ENCODE measurements at regions not wholly inside any gene's neighbourhood (a gene's known extent, or its start where the extent isn't known, plus 50 kb on each side); places are given as distances from the start of the nearest gene placed in this dataset.

DNA sequence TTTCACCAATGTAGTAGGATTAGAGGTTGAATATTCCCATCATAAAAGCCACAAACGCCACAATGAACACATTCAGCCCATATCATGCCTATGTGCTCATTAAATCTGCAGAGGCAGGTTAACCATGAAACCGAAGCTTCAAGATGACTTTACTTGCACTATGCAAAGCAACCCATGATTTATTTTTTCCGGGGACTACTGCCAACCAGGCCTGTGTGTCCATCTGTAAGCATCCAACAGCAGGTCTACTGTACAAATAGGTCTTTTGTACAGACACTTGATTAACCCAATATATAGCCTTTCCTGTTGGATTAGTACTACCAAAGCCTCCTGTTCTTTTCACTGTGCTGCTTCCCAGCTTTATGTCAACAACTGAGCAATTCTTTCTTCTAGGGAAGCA is 104.9 kb upstream of the CDH10 start:
- Mint-ChIP-seq H3K4me1 (no peaks in the 10 kb centered on the region), H3K4me3 (no peak overlapping the region), H3K27ac (no peak overlapping the region), H3K9me3 (peaks cover 6% of the 10 kb centered on the region), H3K27me3 (no peaks in the 10 kb centered on the region), H3K36me3 (ENCODE audit: low read depth) (no peaks in the 10 kb centered on the region)
- no peak for DNase-seq
- ChIA-PET POLR2A (no interaction called here), CTCF (no interaction called here)

DNA sequence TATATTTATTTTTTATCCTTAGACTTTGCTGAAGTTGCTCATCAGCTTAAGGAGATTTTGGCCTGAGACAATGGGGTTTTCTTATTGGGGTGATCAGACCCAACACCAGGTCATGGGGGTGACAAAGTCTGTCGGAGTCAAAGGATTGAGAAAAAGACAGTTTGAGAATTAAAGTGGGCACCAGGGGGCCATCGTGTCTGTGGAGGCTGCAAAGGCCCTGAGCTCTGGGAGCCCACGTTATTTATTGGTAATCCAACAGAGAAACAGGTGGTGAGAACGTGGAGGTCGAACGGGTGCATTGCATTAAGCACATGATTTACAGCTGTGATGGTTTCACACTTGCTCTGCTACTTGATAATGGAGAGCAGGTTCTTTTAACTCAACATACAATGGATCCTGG is 102.5 kb upstream of the CDH10 start:
- Mint-ChIP-seq H3K4me1 (no peaks in the 10 kb centered on the region), H3K27ac (no peak overlapping the region), H3K27me3 (no peaks in the 10 kb centered on the region), H3K36me3 (ENCODE audit: low read depth) (no peaks in the 10 kb centered on the region), H3K4me3 (no peak overlapping the region), H3K9me3 (peaks cover 8% of the 10 kb centered on the region)
- no peak for DNase-seq
- ChIA-PET CTCF (no interaction called here), POLR2A (no interaction called here)

DNA sequence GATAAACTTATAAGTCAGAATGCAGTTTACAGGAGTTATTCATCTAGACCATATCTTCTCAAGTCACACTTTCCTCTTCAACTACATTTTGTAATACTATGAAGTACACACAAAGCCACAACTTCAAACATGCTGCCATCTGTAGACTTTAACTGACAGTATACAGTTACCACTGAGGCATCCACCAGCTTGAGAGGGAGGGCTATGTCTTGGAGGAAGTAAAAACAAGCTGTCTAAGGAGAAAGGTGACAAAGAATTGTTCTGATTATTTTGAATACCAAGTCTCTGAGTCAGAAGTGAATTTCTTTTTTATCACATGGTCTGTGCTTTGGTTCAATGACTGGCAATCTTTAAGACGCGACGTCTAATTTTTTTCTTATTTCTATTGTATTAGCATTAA is 97.6 kb upstream of the CDH10 start:
- Mint-ChIP-seq H3K9me3 (peaks cover 7% of the 10 kb centered on the region), H3K4me3 (no peak overlapping the region), H3K36me3 (ENCODE audit: low read depth) (no peaks in the 10 kb centered on the region), H3K27ac (no peak overlapping the region), H3K27me3 (no peaks in the 10 kb centered on the region), H3K4me1 (no peaks in the 10 kb centered on the region)
- no peak for DNase-seq
- ChIA-PET POLR2A (no interaction called here), CTCF (no interaction called here)

DNA sequence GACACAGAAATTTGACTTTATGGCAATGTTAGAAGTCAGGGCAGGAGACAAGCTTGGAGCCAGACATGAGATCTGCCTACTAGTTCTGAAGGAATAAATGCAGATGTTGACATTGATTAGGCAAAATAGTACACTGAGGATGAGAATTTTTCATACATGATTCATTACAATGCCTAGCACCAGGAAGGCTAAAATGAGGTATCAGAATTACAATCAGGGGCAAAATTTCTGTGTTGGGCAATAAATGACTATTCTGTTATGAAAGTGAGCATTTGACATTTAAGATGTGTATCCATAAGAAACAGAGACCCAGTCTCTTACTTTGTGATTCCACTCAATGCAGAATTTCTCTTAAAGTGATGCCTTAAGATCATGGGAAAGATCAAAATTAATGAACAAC is 92.4 kb upstream of the CDH10 start:
- no peak overlapping the region for H3K27ac Mint-ChIP-seq
- no peaks in the 10 kb centered on the region for H3K4me1 Mint-ChIP-seq
- peaks cover 8% of the 10 kb centered on the region for H3K9me3 Mint-ChIP-seq
- H3K36me3 Mint-ChIP-seq (ENCODE audit: low read depth), result no peaks in the 10 kb centered on the region
- CTCF ChIA-PET, result no interaction called here
- no peak for DNase-seq
- POLR2A ChIA-PET, result no interaction called here
- H3K27me3 Mint-ChIP-seq, result no peaks in the 10 kb centered on the region
- H3K4me3 Mint-ChIP-seq, result no peak overlapping the region

DNA sequence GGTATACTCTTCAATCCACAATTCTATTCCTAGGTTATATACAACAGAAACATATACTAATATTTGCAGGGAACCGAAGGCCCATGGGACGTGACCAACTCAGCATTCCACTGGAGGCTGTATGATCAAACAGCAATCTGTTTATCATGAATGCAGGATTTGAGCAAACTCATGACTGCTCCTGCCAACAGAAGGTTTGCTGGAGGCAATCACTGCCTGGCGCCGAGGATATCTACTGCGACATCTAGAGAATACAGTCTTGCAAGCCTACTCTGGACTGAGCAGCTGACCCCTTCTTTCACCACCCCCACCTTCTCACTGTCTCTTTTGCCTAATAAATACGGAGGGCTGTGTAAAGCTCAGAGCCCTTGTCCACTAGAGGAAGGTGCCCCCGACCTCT is 90.5 kb upstream of the CDH10 start:
- Mint-ChIP-seq H3K27ac (no peak overlapping the region), H3K4me3 (no peak overlapping the region), H3K9me3 (peaks cover 9% of the 10 kb centered on the region), H3K27me3 (no peaks in the 10 kb centered on the region), H3K4me1 (no peaks in the 10 kb centered on the region), H3K36me3 (ENCODE audit: low read depth) (no peaks in the 10 kb centered on the region)
- ChIA-PET POLR2A (no interaction called here), CTCF (no interaction called here)
- DNase-seq, result no peak

DNA sequence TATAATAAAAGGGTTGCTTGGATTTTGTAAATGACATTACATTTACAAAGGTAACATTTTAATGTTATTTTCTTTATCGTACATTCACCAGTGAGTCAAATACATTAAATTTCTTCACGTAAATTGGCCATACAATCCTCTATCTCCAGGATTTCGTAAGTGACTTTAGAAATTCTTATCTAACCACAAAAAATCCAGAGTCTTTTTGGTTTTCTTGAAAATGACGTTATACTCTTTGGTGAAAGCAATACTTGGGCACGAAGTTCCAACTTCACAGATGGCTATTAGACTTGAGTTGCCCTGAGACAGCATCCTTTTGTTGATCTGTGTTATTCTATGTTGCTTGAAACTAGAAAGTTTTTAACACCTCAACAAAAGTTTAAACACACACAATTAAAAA is 87.4 kb upstream of the CDH10 start:
- H3K27ac Mint-ChIP-seq, result no peak overlapping the region
- H3K36me3 Mint-ChIP-seq (ENCODE audit: low read depth), result no peaks in the 10 kb centered on the region
- DNase-seq, result no peak
- no peaks in the 10 kb centered on the region for H3K4me1 Mint-ChIP-seq
- peaks cover 31% of the 10 kb centered on the region for H3K9me3 Mint-ChIP-seq
- ChIA-PET POLR2A (no interaction called here), CTCF (no interaction called here)
- no peaks in the 10 kb centered on the region for H3K27me3 Mint-ChIP-seq
- no peak overlapping the region for H3K4me3 Mint-ChIP-seq

DNA sequence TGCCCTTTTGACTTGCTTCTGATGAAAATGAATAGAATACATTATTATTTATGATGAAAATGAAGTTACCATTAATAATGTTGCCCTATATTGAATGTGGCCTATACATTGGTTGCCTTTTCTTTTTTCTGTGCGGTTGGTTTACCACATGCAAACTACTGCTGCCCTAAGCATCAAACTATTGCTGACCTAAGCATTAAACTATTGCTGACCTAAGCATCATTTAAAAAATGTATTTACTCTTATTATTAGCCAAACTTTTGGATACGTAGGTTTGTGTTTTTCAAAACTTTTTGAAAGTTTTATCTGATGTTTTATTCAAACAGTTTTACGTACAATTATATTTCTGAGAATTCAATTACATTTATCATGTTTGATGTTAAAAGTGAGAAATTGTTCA is 76.0 kb upstream of the CDH10 start:
- CTCF ChIA-PET, result no interaction called here
- POLR2A ChIA-PET, result no interaction called here

DNA sequence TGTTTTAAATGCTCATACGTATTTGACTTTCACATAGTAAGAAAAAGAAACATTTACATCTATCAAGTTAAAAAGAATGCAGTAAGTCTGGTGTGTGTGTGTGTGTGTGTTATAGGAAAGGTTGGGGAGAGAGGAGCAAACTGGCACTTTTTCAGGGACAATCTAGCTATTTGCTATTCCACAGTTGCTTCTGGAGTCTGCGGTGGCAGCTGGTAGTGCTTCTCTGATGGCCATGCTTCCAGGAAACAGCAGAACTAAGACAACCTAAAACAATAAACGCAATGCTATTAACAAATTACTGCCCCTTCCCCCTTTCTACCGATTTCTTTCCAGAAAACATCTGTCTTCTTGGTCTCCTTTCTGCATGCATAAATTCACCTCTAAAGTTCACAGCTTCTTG is 70.0 kb upstream of the CDH10 start:
- no peak overlapping the region for H3K27ac Mint-ChIP-seq
- H3K27me3 Mint-ChIP-seq, result no peaks in the 10 kb centered on the region
- peaks cover 10% of the 10 kb centered on the region for H3K9me3 Mint-ChIP-seq
- ChIA-PET CTCF (no interaction called here), POLR2A (no interaction called here)
- no peaks in the 10 kb centered on the region for H3K36me3 Mint-ChIP-seq (ENCODE audit: low read depth)
- no peak for DNase-seq
- H3K4me1 Mint-ChIP-seq, result no peaks in the 10 kb centered on the region
- no peak overlapping the region for H3K4me3 Mint-ChIP-seq

More for the DNA sequence above, 76.0 kb upstream of the CDH10 start:
- Mint-ChIP-seq H3K4me3 (no peak overlapping the region), H3K27me3 (no peaks in the 10 kb centered on the region), H3K27ac (no peak overlapping the region), H3K9me3 (peaks cover 21% of the 10 kb centered on the region), H3K4me1 (no peaks in the 10 kb centered on the region), H3K36me3 (ENCODE audit: low read depth) (no peaks in the 10 kb centered on the region)
- no peak for DNase-seq

DNA sequence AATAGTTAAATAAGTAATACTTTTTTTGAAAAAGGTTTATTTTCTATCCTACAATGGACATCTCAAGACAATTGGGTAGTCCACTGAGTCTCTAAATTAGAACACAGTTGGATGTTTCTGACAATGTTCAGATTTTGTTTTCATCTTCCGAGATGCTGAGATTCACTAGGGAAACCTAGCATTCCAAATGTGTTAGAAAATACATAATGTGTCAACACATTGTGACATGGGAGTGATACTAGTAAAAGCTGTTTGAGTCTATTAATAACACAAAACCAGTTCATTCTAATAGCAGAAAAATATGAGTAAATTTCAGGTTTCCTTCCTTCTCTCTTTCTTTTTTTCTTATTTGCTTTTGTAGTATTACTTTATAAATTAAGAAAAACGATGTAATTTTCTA is 68.2 kb upstream of the CDH10 start:
- H3K36me3 Mint-ChIP-seq (ENCODE audit: low read depth), result no peaks in the 10 kb centered on the region
- ChIA-PET POLR2A (no interaction called here), CTCF (no interaction called here)
- DNase-seq, result no peak
- no peak overlapping the region for H3K4me3 Mint-ChIP-seq
- no peaks in the 10 kb centered on the region for H3K4me1 Mint-ChIP-seq
- H3K27ac Mint-ChIP-seq, result no peak overlapping the region
- H3K9me3 Mint-ChIP-seq, result peaks cover 10% of the 10 kb centered on the region
- H3K27me3 Mint-ChIP-seq, result no peaks in the 10 kb centered on the region

DNA sequence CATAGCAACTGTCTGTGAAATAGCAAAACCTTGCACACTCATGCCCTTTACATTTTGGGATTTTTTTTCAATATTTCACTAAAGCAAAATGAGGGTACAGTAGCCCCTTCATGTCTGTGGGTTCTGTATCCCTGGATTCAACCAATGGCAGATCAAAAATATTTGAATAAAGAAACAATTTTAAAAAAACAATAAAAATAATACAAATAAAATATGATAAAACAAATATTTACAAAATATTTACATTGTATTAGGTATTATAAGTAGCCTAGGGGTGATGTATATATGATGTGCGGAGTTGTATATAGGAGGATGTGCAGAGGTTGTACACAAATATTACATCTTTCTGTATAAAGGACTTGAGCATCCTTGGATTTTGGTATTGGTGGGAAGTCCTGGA is 67.3 kb upstream of the CDH10 start:
- no peak overlapping the region for H3K27ac Mint-ChIP-seq
- ChIA-PET CTCF (no interaction called here), POLR2A (no interaction called here)
- no peaks in the 10 kb centered on the region for H3K4me1 Mint-ChIP-seq
- H3K9me3 Mint-ChIP-seq, result peaks cover 10% of the 10 kb centered on the region
- DNase-seq, result no peak
- H3K4me3 Mint-ChIP-seq, result no peak overlapping the region
- H3K36me3 Mint-ChIP-seq (ENCODE audit: low read depth), result no peaks in the 10 kb centered on the region
- no peaks in the 10 kb centered on the region for H3K27me3 Mint-ChIP-seq

DNA sequence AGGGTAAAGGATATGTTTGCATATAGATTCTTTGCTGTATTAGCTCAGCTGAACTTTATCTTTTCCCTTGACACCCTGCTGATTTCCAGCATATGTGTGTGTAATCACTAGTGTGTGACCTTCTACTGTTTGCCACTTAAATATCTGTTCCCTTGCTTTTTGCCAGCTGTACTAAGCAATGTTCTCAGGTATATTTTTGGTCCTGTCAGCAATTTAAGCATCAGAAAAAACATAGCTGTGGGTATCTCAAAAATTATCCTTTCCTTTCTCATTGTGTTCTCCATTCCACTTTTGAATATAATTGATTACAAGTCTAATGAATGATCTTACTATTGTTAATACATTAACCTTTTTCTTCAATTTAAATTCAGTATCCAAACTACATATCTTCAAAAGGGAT is 59.2 kb upstream of the CDH10 start:
- Mint-ChIP-seq H3K4me3 (no peak overlapping the region), H3K9me3 (peaks cover 8% of the 10 kb centered on the region), H3K4me1 (no peaks in the 10 kb centered on the region), H3K27ac (no peak overlapping the region), H3K27me3 (no peaks in the 10 kb centered on the region), H3K36me3 (ENCODE audit: low read depth) (no peaks in the 10 kb centered on the region)
- ChIA-PET POLR2A (no interaction called here), CTCF (no interaction called here)
- DNase-seq, result no peak

Data from activated CD4-positive, alpha-beta memory T cell treated with anti-CD3 and anti-CD28 coated beads, Interleukin-2, amount 10 ng/mL, durations not matched to agents 7 days and 5 days (primary cell).